Adrenal gland (tissue), 5 donors: ENCODE measurements at regions not wholly inside any gene's neighbourhood (a gene's known extent, or its start where the extent isn't known, plus 50 kb on each side); places are given as distances from the start of the nearest gene placed in this dataset.

Experiments
- POLR2A ChIP-seq, 2 donors: fragments of 450-650 bp; IDR thresholded peaks; one replicate each; pipeline ENCODE4 v1.6.1; 2017; ENCODE audit warnings: antibody characterized with exemption in 2 of 2, mild to moderate bottlenecking in 2 of 2, moderate library complexity in 1 of 2
- TF ChIP-seq, protein P1 (sequence below), 6 experiments: fragments of 450-650 bp in 4 of 6; fragments of 200-600 bp in 2 of 6; sonication (generic) in 1 of 6; IDR thresholded peaks; 1 replicate in 5 of 6; 2 replicates in 1 of 6; pipeline versions ENCODE4 v1.5.1 to v1.8.0; 2016 to 2021; ENCODE audit warnings: antibody characterized with exemption in 6 of 6, mild to moderate bottlenecking in 2 of 6, moderate library complexity in 1 of 6
- donor health status: DM: no; HTN: no; CAD: no.

DNA sequence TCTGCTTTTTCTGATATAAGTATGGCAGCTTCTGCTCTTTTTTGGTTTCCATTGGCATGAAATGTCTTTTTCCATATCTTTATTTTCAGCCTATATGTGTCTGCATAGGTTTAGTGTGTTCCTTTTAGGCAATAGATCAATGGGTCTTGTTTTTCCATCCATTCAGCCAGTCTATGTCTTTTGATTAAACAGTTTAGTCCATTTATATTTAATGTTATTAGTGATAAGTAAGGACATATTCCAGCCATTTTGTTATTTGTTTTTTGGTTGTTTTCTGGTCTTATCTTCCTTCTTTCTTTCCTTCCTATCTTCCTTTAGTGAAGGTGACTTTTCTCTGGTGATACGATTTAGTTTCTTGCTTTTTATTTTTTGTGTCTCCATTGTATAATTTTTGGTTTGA, 101.3 kb upstream of the LRRC3B start:
- TF ChIP-seq, protein P1, sequence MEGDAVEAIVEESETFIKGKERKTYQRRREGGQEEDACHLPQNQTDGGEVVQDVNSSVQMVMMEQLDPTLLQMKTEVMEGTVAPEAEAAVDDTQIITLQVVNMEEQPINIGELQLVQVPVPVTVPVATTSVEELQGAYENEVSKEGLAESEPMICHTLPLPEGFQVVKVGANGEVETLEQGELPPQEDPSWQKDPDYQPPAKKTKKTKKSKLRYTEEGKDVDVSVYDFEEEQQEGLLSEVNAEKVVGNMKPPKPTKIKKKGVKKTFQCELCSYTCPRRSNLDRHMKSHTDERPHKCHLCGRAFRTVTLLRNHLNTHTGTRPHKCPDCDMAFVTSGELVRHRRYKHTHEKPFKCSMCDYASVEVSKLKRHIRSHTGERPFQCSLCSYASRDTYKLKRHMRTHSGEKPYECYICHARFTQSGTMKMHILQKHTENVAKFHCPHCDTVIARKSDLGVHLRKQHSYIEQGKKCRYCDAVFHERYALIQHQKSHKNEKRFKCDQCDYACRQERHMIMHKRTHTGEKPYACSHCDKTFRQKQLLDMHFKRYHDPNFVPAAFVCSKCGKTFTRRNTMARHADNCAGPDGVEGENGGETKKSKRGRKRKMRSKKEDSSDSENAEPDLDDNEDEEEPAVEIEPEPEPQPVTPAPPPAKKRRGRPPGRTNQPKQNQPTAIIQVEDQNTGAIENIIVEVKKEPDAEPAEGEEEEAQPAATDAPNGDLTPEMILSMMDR (IDR thresholded peaks at IDR 0.05) = no peak
- no peak for TF ChIP-seq POLR2A (IDR thresholded peaks at IDR 0.05)
